K562 (cell line): ENCODE measurements at regions not wholly inside any gene's neighbourhood (a gene's known extent, or its start where the extent isn't known, plus 50 kb on each side); places are given as distances from the start of the nearest gene placed in this dataset.

Experiments used
- ATF7 ChIP-seq: fragments of 450-650 bp; IDR thresholded peaks from 2 replicates; pipeline ENCODE4 v1.7.1; 2014; ENCODE audit warnings: mild to moderate bottlenecking, moderate library complexity
- BCL6 ChIP-seq: fragments of 250-450 bp; sonication (Bioruptor Pico); IDR thresholded peaks from 2 replicates; pipeline ENCODE4 v1.4.0; 2020
- CUX1 ChIP-seq: fragments of 200-800 bp; sonication (Bioruptor generic); IDR thresholded peaks from 2 replicates; pipeline ENCODE4 v1.6.1; 2016; ENCODE audit warnings: missing genetic modification characterization, missing compliant biosample characterization
- ERF ChIP-seq: fragments of 450-650 bp; formaldehyde crosslinking; IDR thresholded peaks from 2 replicates; pipeline ENCODE4 v1.4.0; 2020; ENCODE audit warnings: mild to moderate bottlenecking, mixed read lengths
- EZH2 ChIP-seq: IDR thresholded peaks from 2 replicates; pipeline ENCODE4 v1.6.1; 2012; ENCODE audit warnings: low read depth, mild to moderate bottlenecking, inconsistent platforms, low read length, borderline replicate concordance
- HCFC1 ChIP-seq: IDR thresholded peaks from 2 replicates; pipeline ENCODE4 v1.6.1; 2012; ENCODE audit warnings: low read depth, low read length, improper control_type of control experiment
- JUN ChIP-seq, 2 experiments: sonication (generic) in 1 of 2; formaldehyde crosslinking in 1 of 2; IDR thresholded peaks; 2 replicates each; pipeline versions ENCODE4 v1.6.1 to v1.8.0; 2012 to 2022; ENCODE audit warnings: borderline replicate concordance in 2 of 2, mild to moderate bottlenecking in 2 of 2, improper control_type of control experiment in 1 of 2, low read depth in 1 of 2, low read length in 1 of 2, missing genetic modification reagents in 1 of 2
- POLR2A ChIP-seq: fragments of 450-650 bp; conservative IDR thresholded peaks from 2 replicates; pipeline ENCODE4 v1.6.1; 2016
- RAD21 ChIP-seq, 2 experiments: fragments of 250-450 bp in 1 of 2; fragments of 450-650 bp in 1 of 2; sonication (Bioruptor Pico) in 1 of 2; formaldehyde crosslinking in 1 of 2; IDR thresholded peaks in 1 of 2; conservative IDR thresholded peaks in 1 of 2; 2 replicates each; pipeline versions ENCODE4 v1.4.0 to v1.8.0; 2020 to 2022; ENCODE audit warnings: mild to moderate bottlenecking in 2 of 2, moderate library complexity in 1 of 2
- TAF1 ChIP-seq: IDR thresholded peaks from 2 replicates; pipeline ENCODE4 v1.6.1; 2011; ENCODE audit warnings: mild to moderate bottlenecking, low read length, moderate library complexity; ENCODE audit not compliant: insufficient read depth, control insufficient read depth, severe bottlenecking; ENCODE audit errors: extremely low read depth
- ZNF707 ChIP-seq: fragments of 250-450 bp; sonication (Bioruptor Pico); conservative IDR thresholded peaks from 2 replicates; pipeline ENCODE4 v1.8.0; 2022; ENCODE audit warnings: inconsistent platforms, mild to moderate bottlenecking, moderate library complexity
- TF ChIP-seq, protein P1 (sequence below): fragments of 150-350 bp; IDR thresholded peaks from 2 replicates; pipeline ENCODE4 v1.6.1; 2014; ENCODE audit warnings: low read depth, mild to moderate bottlenecking, low read length, borderline replicate concordance
- TF ChIP-seq, protein P2 (sequence below): fragments of 250-450 bp; sonication (Bioruptor Pico); IDR thresholded peaks from 2 replicates; pipeline ENCODE4 v1.8.0; 2021; ENCODE audit warnings: moderate library complexity, mild to moderate bottlenecking, inconsistent platforms
- TF ChIP-seq, protein P3 (sequence below): sonication (generic); formaldehyde crosslinking; IDR thresholded peaks from 2 replicates; pipeline ENCODE4 v1.8.0; 2022; ENCODE audit warnings: mild to moderate bottlenecking, low read depth, missing genetic modification reagents

DNA sequence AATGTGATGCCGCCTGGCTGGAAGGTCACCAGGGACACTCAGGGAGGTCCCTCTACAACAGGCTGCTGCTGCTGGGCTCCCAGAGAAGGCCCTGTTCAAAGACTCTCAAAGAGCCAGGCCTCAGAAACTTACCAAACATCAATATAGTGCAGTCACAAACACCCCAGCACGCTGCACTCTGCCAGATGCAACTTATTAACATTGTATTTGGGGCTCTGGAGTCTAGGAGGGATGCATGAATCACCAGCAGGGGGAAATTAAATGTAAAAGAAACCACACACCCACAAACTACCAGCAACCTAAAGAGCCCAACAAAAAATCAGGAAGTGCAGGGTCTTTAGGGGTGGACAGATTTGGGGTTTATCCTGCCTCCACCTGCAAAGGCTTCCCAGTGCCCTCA lies 74.6 kb upstream of the SPATA12 start:
- TF ChIP-seq, protein P1, sequence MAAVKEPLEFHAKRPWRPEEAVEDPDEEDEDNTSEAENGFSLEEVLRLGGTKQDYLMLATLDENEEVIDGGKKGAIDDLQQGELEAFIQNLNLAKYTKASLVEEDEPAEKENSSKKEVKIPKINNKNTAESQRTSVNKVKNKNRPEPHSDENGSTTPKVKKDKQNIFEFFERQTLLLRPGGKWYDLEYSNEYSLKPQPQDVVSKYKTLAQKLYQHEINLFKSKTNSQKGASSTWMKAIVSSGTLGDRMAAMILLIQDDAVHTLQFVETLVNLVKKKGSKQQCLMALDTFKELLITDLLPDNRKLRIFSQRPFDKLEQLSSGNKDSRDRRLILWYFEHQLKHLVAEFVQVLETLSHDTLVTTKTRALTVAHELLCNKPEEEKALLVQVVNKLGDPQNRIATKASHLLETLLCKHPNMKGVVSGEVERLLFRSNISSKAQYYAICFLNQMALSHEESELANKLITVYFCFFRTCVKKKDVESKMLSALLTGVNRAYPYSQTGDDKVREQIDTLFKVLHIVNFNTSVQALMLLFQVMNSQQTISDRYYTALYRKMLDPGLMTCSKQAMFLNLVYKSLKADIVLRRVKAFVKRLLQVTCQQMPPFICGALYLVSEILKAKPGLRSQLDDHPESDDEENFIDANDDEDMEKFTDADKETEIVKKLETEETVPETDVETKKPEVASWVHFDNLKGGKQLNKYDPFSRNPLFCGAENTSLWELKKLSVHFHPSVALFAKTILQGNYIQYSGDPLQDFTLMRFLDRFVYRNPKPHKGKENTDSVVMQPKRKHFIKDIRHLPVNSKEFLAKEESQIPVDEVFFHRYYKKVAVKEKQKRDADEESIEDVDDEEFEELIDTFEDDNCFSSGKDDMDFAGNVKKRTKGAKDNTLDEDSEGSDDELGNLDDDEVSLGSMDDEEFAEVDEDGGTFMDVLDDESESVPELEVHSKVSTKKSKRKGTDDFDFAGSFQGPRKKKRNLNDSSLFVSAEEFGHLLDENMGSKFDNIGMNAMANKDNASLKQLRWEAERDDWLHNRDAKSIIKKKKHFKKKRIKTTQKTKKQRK, result no peak
- TF ChIP-seq, protein P2, sequence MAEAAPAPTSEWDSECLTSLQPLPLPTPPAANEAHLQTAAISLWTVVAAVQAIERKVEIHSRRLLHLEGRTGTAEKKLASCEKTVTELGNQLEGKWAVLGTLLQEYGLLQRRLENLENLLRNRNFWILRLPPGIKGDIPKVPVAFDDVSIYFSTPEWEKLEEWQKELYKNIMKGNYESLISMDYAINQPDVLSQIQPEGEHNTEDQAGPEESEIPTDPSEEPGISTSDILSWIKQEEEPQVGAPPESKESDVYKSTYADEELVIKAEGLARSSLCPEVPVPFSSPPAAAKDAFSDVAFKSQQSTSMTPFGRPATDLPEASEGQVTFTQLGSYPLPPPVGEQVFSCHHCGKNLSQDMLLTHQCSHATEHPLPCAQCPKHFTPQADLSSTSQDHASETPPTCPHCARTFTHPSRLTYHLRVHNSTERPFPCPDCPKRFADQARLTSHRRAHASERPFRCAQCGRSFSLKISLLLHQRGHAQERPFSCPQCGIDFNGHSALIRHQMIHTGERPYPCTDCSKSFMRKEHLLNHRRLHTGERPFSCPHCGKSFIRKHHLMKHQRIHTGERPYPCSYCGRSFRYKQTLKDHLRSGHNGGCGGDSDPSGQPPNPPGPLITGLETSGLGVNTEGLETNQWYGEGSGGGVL, result no peak
- TF ChIP-seq EZH2 (no peak), ERF (CRISPR knock-in tag) (no peak), POLR2A (no peak), ATF7 (no peak), ZNF707 (no peak), CUX1 (CRISPR knock-in tag) (no peak), TAF1 (no peak), RAD21 (CRISPR knock-in tag; conservative IDR thresholded peaks at IDR 0.05 in 1 of 2, IDR thresholded peaks at IDR 0.05 in 1 of 2) (no peak), HCFC1 (no peak), BCL6 (no peak), JUN (IDR thresholded peaks at IDR 0.05; ENCODE audit: borderline replicate concordance, low read depth, low read length) (no peak), JUN (CRISPR knock-in tag; IDR thresholded peaks at IDR 0.05; ENCODE audit: borderline replicate concordance) (no peak)
- TF ChIP-seq, protein P3, sequence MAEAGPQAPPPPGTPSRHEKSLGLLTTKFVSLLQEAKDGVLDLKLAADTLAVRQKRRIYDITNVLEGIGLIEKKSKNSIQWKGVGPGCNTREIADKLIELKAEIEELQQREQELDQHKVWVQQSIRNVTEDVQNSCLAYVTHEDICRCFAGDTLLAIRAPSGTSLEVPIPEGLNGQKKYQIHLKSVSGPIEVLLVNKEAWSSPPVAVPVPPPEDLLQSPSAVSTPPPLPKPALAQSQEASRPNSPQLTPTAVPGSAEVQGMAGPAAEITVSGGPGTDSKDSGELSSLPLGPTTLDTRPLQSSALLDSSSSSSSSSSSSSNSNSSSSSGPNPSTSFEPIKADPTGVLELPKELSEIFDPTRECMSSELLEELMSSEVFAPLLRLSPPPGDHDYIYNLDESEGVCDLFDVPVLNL, result no peak
